ENCODE measurements at regions not wholly inside any gene's neighbourhood (a gene's known extent, or its start where the extent isn't known, plus 50 kb on each side); places are given as distances from the start of the nearest gene placed in this dataset.

DNA sequence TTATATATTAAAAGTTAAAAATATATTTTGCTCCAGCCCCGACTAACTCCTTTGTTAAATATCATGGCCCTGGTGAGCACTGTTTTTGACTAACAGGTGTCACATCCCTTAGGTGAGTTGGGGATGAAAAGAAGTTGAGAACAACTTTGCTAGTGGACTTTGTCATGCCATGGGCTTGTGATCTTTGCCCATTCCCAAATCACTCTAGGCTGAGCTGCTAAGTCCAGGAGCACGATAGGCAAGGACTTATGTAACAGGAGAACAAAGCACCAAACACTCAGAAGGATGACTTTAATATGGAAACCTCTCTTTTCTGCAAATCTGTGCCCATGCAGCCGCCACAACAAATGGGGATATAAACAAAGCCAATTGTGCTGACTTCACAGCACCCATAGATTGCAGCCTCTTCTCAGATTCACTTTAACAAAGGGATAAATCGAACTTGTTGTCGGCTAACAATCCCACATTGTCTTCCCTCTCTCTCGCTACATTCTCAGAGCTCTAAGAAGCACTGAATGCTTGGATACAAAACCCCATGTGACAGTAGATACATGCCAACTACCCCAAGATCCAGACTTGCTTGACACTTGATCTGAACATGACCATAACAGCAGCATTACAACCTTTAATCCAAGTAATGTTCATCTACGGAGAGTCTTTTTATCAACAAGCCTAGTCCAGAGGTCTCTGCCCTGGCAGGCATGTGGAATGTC, 86.8 kb upstream of the CD180 start:
- no peak for FAIRE-seq
- no peak for TF ChIP-seq PAX5 (IDR thresholded peaks at IDR 0.05; ENCODE audit: insufficient read depth, low read length, severe bottlenecking)
- TF ChIP-seq POLR2AphosphoS5 (IDR thresholded peaks at IDR 0.05; ENCODE audit: low read depth, low read length) = no peak
- no peak for TF ChIP-seq SPI1 (IDR thresholded peaks at IDR 0.05; ENCODE audit: low read depth, low read length)
- TF ChIP-seq POU2F2 (IDR thresholded peaks at IDR 0.05; ENCODE audit: low read depth, low read length) = no peak
- no peak for TF ChIP-seq POLR2A (IDR thresholded peaks at IDR 0.05; ENCODE audit: low read depth, low read length)
- no peak for TF ChIP-seq TAF1 (IDR thresholded peaks at IDR 0.05; ENCODE audit: low read depth, low read length)
- no peak for DNase-seq (ENCODE audit: insufficient read length, low spot score)

DNA sequence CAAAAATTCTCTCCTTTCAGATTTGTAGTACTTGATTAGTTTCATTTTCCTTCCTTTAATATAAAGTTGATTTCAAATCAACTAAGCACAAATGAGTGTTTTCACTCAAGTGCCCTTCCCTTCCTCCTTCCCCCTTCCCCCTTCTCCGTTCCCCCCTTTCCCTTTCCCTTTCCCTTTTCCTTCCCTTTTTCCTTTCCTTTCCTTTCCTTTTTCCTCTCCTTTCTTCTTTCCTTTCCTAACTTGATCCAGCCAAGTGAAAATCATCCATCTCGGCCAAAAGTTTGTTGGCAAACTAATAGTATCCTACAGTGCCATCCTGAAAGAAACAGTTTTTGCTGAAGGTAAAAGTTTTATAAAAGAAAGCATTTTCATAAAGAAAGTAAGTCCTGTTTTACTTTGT, 85.3 kb upstream of the CD180 start:
- FAIRE-seq = no peak
- DNase-seq (ENCODE audit: insufficient read length, low spot score) = no peak
- TF ChIP-seq POLR2A (IDR thresholded peaks at IDR 0.05; ENCODE audit: low read depth, low read length) (no peak), TAF1 (IDR thresholded peaks at IDR 0.05; ENCODE audit: low read depth, low read length) (no peak), PAX5 (IDR thresholded peaks at IDR 0.05; ENCODE audit: insufficient read depth, low read length, severe bottlenecking) (no peak), POLR2AphosphoS5 (IDR thresholded peaks at IDR 0.05; ENCODE audit: low read depth, low read length) (no peak), SPI1 (IDR thresholded peaks at IDR 0.05; ENCODE audit: low read depth, low read length) (no peak), POU2F2 (IDR thresholded peaks at IDR 0.05; ENCODE audit: low read depth, low read length) (no peak)

DNA sequence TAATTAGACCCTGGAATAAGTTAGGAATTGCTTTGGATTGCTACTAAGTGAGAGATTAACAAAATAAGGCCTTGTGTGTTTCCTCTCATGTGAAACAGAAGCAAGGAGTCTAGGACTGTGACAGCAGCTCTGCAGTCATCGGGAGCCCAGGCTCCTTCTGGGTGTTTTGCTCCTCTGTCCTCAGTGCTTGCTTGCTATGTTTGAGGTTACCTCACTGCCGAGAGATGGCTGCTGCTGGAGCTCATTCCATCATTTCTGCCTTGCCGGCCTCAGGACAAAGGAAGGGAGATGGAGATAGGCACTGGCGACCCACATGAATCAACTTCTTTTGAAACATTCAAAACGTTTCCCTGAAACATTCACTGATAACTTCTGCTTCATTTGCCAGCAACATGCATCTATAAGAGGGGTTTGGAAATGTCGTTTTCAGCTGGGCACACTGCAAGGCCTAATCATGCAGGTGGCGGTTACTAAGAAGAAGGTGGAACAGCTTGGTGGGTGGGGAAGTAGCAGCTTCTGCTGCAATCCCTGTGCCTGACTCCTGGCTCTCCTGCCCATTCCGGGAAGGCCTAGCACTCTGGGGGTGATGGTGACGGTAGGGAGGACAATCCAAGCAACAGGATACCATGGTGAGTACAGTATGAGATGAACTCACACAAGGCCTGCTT, 77.2 kb upstream of the CD180 start:
- no peak for FAIRE-seq
- no peak for TF ChIP-seq POLR2AphosphoS5 (IDR thresholded peaks at IDR 0.05; ENCODE audit: low read depth, low read length)
- no peak for TF ChIP-seq TAF1 (IDR thresholded peaks at IDR 0.05; ENCODE audit: low read depth, low read length)
- TF ChIP-seq POU2F2 (IDR thresholded peaks at IDR 0.05; ENCODE audit: low read depth, low read length) = no peak
- no peak for TF ChIP-seq PAX5 (IDR thresholded peaks at IDR 0.05; ENCODE audit: insufficient read depth, low read length, severe bottlenecking)
- no peak for TF ChIP-seq SPI1 (IDR thresholded peaks at IDR 0.05; ENCODE audit: low read depth, low read length)
- no peak for TF ChIP-seq POLR2A (IDR thresholded peaks at IDR 0.05; ENCODE audit: low read depth, low read length)
- no peak for DNase-seq (ENCODE audit: insufficient read length, low spot score)

DNA sequence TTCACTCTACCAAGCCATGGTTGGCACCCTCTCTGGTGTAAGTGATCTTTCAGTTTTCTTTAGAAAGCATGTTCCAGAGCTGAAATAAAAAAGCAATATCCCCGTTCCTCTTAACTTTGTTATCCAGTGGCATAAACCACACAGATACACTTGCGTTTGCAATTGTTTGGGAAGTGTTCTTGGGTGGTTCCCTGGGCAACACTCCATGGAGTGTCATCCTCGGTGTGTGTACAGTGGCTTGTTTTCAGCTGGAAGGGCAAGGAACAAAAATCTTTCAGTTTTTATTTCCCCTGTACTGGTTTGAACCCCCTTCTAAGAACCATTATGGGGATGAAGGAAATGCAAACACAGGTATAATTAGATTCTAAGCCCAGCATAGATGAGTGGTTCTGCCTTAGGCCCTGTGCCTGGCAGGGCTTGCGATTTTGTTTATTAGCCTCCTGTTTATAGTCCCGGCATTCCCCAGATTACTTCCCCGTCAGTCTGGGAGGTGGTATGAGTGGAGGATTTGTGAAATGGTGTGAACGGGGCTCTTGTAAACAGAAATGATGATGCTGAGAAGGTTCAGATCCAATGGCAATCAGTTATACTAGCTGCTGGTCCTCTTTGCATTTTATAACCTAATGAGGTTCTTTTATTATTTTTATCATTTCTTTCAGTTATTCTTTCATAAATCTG, 76.0 kb upstream of the CD180 start:
- TF ChIP-seq SPI1 (IDR thresholded peaks at IDR 0.05; ENCODE audit: low read depth, low read length) = no peak
- no peak for TF ChIP-seq TAF1 (IDR thresholded peaks at IDR 0.05; ENCODE audit: low read depth, low read length)
- no peak for TF ChIP-seq POU2F2 (IDR thresholded peaks at IDR 0.05; ENCODE audit: low read depth, low read length)
- no peak for TF ChIP-seq POLR2AphosphoS5 (IDR thresholded peaks at IDR 0.05; ENCODE audit: low read depth, low read length)
- no peak for TF ChIP-seq PAX5 (IDR thresholded peaks at IDR 0.05; ENCODE audit: insufficient read depth, low read length, severe bottlenecking)
- TF ChIP-seq POLR2A (IDR thresholded peaks at IDR 0.05; ENCODE audit: low read depth, low read length) = no peak
- FAIRE-seq = no peak
- DNase-seq (ENCODE audit: insufficient read length, low spot score) = no peak

DNA sequence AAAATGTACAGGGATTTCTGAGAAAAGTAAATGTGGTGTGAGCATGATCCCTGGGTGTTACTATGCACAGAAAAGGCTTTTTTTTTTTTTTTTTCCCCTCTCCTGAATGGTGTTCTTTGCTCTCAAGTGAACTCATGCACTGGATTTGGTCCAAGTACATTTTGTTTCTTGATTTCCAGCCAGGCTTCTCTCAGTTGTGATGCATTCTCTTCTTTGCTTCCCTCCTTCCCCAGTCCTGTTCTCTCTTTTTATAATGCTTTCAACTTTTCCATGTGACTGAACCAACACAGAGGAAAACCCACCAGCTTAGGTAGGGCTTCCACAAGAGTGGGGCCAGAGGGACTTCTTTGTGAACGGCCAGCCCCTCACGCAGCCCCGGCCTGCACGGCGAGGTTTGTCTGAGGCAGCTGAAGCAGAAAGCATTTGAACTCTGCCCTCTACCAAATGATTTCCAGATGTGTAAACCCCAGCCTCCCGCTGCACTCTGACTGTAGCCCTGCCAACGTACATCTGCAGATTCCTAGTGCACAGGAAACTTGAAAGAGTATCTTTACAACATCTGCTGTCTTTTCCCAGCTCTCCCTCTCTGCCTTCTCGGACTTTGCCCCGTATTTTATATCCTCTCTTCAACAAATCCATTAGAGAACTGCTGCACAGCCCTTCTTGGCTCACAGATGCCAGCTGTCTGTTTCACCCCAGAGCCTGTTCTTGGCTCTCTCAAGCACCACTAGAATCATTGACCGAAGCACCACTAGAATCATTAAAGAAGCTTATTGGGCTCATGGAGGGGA, 71.8 kb upstream of the CD180 start:
- no peak for DNase-seq (ENCODE audit: insufficient read length, low spot score)
- FAIRE-seq = no peak

DNA sequence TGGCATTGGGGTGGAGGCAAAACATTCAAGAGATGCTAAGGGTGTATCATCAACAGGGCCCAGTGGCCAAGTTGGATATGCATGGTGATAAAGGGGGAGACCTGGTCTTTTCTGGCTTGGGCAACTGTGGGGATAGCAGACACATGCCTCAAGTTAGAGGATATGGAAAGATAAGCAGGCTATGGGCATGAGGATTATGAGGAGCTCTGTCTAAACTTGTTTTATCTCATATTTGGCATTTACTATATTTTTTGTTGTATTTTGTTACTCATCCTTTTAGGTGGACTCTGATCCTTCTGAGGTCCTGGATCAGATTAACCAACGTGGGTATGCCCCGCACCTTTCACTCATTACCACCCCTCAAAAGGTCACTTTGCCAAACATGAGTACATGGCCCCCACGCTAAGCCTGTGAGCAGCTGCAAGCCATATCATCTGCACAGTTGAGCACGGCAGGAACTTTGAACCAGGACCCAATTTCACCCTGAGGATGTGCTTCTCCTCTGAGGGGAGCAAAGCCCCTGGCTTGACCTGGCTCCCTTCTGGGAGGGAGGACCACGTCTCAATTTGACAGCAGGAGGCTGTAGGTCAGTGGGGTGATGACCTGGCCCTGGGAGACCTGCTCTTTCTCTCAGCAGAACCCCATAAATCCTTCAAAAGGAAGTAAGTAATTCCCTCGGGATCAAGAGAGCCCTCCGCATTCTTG, 71.1 kb upstream of the CD180 start:
- no peak for DNase-seq (ENCODE audit: insufficient read length, low spot score)
- no peak for FAIRE-seq
- no peak for TF ChIP-seq POLR2A (IDR thresholded peaks at IDR 0.05; ENCODE audit: low read depth, low read length)

More for the DNA sequence above, 71.8 kb upstream of the CD180 start:
- TF ChIP-seq PAX5 (IDR thresholded peaks at IDR 0.05; ENCODE audit: insufficient read depth, low read length, severe bottlenecking) (no peak), SPI1 (IDR thresholded peaks at IDR 0.05; ENCODE audit: low read depth, low read length) (no peak), TAF1 (IDR thresholded peaks at IDR 0.05; ENCODE audit: low read depth, low read length) (no peak), POU2F2 (IDR thresholded peaks at IDR 0.05; ENCODE audit: low read depth, low read length) (no peak), POLR2AphosphoS5 (IDR thresholded peaks at IDR 0.05; ENCODE audit: low read depth, low read length) (no peak), POLR2A (IDR thresholded peaks at IDR 0.05; ENCODE audit: low read depth, low read length) (no peak)

DNA sequence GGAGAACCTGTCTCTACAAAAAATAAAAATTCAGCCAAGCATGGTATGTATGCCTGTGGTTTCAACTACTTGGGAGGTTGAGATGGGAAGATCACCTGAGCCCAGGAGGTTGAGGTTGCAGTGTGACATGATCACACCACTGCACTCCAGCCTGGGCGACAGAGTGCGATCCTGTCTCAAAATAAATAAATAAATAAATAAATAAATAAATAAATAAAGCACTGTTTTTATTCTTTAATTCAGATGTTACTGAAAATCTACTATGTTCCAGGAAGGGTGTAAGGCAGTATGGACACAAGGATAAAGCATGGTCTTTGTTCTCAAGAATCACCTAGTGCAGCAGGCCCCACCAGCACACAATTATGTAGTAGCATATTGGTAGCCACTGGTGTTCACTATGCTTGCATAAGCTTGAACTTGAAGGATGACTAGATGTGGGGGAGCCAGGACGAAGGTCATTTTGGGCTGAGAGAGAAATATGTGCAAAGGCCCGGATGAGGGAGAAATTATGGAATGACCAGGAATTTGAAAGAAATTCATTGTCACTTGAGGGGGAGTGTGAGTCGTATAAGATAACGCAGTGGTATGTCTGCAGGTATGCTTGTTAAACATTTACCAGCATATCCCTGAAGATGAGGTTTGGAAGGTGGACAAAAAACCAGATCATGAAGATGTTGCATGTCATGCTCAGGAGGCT, 70.2 kb upstream of the CD180 start:
- TF ChIP-seq POLR2AphosphoS5 (IDR thresholded peaks at IDR 0.05; ENCODE audit: low read depth, low read length) = no peak
- TF ChIP-seq PAX5 (IDR thresholded peaks at IDR 0.05; ENCODE audit: insufficient read depth, low read length, severe bottlenecking) = no peak
- TF ChIP-seq POU2F2 (IDR thresholded peaks at IDR 0.05; ENCODE audit: low read depth, low read length) = no peak
- no peak for TF ChIP-seq SPI1 (IDR thresholded peaks at IDR 0.05; ENCODE audit: low read depth, low read length)
- no peak for TF ChIP-seq TAF1 (IDR thresholded peaks at IDR 0.05; ENCODE audit: low read depth, low read length)
- TF ChIP-seq POLR2A (IDR thresholded peaks at IDR 0.05; ENCODE audit: low read depth, low read length) = no peak
- DNase-seq (ENCODE audit: insufficient read length, low spot score) (no peak), FAIRE-seq (no peak)

DNA sequence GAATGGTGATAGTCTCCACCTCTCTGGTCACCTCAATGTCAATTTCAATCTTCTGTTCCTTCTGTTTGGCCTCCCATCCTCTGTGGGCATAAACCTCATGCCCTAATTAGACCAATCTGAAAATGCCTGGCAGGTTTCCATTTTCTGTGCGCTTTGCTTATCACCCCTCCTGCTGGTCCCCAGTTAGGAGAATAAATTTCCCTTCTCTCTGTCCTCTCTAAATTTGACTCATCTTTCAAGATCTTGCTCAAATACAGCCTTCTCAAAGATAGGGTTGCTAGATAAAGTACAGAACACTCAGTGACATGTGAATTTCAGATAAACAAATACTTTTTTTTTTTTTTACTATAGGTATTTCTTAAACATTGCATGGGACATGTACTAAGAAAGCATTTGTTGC, 69.4 kb upstream of the CD180 start:
- FAIRE-seq (no peak), DNase-seq (ENCODE audit: insufficient read length, low spot score) (no peak)
- TF ChIP-seq POLR2AphosphoS5 (IDR thresholded peaks at IDR 0.05; ENCODE audit: low read depth, low read length) = no peak
- TF ChIP-seq POU2F2 (IDR thresholded peaks at IDR 0.05; ENCODE audit: low read depth, low read length) = no peak
- no peak for TF ChIP-seq SPI1 (IDR thresholded peaks at IDR 0.05; ENCODE audit: low read depth, low read length)
- TF ChIP-seq TAF1 (IDR thresholded peaks at IDR 0.05; ENCODE audit: low read depth, low read length) = no peak
- TF ChIP-seq PAX5 (IDR thresholded peaks at IDR 0.05; ENCODE audit: insufficient read depth, low read length, severe bottlenecking) = no peak
- TF ChIP-seq POLR2A (IDR thresholded peaks at IDR 0.05; ENCODE audit: low read depth, low read length) = no peak
